Neuronal stem cell (in vitro differentiated cells): ENCODE measurements at regions not wholly inside any gene's neighbourhood (a gene's known extent, or its start where the extent isn't known, plus 50 kb on each side); places are given as distances from the start of the nearest gene placed in this dataset.

Experiments used
- DNase-seq: peaks from one replicate; pipeline ENCODE4 v3.0.0-alpha.2; 2013; ENCODE audit warnings: low spot score
- H2AFZ ChIP-seq: one replicate; pipeline ENCODE4 v1.6.1; 2013; ENCODE audit warnings: mild to moderate bottlenecking, low read length, inconsistent platforms
- H2AK5ac ChIP-seq: 2 replicates; pipeline ENCODE4 v1.6.1; 2013; ENCODE audit warnings: low read depth, mild to moderate bottlenecking, inconsistent platforms, low read length, moderate library complexity, mixed read lengths
- H2BK120ac ChIP-seq: 2 replicates; pipeline ENCODE4 v1.6.1; 2013; ENCODE audit warnings: low read depth, mild to moderate bottlenecking, inconsistent platforms, low read length, moderate library complexity, mixed read lengths
- H2BK12ac ChIP-seq: one replicate; pipeline ENCODE4 v1.6.1; 2013; ENCODE audit warnings: low read length, inconsistent platforms
- H2BK15ac ChIP-seq: 2 replicates; pipeline ENCODE4 v1.6.1; 2013; ENCODE audit warnings: mild to moderate bottlenecking, low read length, inconsistent platforms, mixed read lengths
- H2BK5ac ChIP-seq: one replicate; pipeline ENCODE4 v1.6.1; 2013; ENCODE audit warnings: inconsistent platforms, mild to moderate bottlenecking, low read length, moderate library complexity
- H3K14ac ChIP-seq: one replicate; pipeline ENCODE4 v1.6.1; 2013; ENCODE audit warnings: low read length, inconsistent platforms
- H3K18ac ChIP-seq: 2 replicates; pipeline ENCODE4 v1.6.1; 2013; ENCODE audit warnings: low read length, inconsistent platforms
- H3K23ac ChIP-seq: 2 replicates; pipeline ENCODE4 v1.6.1; 2013; ENCODE audit warnings: low read depth, mild to moderate bottlenecking, mixed read lengths, low read length, inconsistent platforms; ENCODE audit not compliant: poor library complexity
- H3K27ac ChIP-seq: replicated peaks from 3 replicates; pipeline ENCODE4 v1.5.1; 2013; ENCODE audit warnings: low read length, inconsistent platforms
- H3K27me3 ChIP-seq, 3 experiments: 2 replicates each; pipeline ENCODE4 v1.6.1; 2013; ENCODE audit warnings: low read length in 3 of 3, mild to moderate bottlenecking in 2 of 3, inconsistent platforms in 1 of 3, low read depth in 1 of 3, mixed read lengths in 1 of 3, moderate library complexity in 1 of 3; ENCODE audit not compliant: control insufficient read depth in 3 of 3, insufficient read depth in 3 of 3
- H3K36me3 ChIP-seq, 2 donors: replicated peaks in 1 of 2; 2 replicates each; pipeline ENCODE4 v1.6.1; 2013; ENCODE audit warnings: low read length in 2 of 2; ENCODE audit not compliant: control insufficient read depth in 2 of 2, insufficient read depth in 2 of 2
- H3K4ac ChIP-seq: 2 replicates; pipeline ENCODE4 v1.6.1; 2013; ENCODE audit warnings: inconsistent platforms, mild to moderate bottlenecking, low read length, moderate library complexity
- H3K4me1 ChIP-seq, 2 donors: 1 replicate in 1 of 2; 2 replicates in 1 of 2; pipeline ENCODE4 v1.6.1; 2013; ENCODE audit warnings: low read length in 2 of 2, low read depth in 1 of 2; ENCODE audit not compliant: control insufficient read depth in 2 of 2, insufficient read depth in 1 of 2
- H3K4me2 ChIP-seq: one replicate; pipeline ENCODE4 v1.6.1; 2013; ENCODE audit warnings: mild to moderate bottlenecking, low read length, inconsistent platforms; ENCODE audit not compliant: insufficient read depth, poor library complexity, severe bottlenecking
- H3K4me3 ChIP-seq, 2 donors: 2 replicates each; pipeline ENCODE4 v1.5.1; 2013; ENCODE audit warnings: low read length in 2 of 2, mild to moderate bottlenecking in 2 of 2, inconsistent platforms in 1 of 2, moderate library complexity in 1 of 2
- H3K79me1 ChIP-seq: one replicate; pipeline ENCODE4 v1.6.1; 2013; ENCODE audit warnings: low read depth, mild to moderate bottlenecking, inconsistent platforms, low read length, moderate library complexity
- H3K9ac ChIP-seq: one replicate; pipeline ENCODE4 v1.6.1; 2013; ENCODE audit warnings: mild to moderate bottlenecking, low read depth, low read length, inconsistent platforms; ENCODE audit not compliant: poor library complexity
- H3K9me3 ChIP-seq, 2 donors: replicated peaks in 1 of 2; 2 replicates each; pipeline versions ENCODE3 to v1.6.1; 2013; ENCODE audit warnings: low read length in 2 of 2, mild to moderate bottlenecking in 2 of 2, inconsistent platforms in 1 of 2, low read depth in 1 of 2, mixed read lengths in 1 of 2, moderate library complexity in 1 of 2; ENCODE audit not compliant: control insufficient read depth in 2 of 2, insufficient read depth in 1 of 2
- H4K8ac ChIP-seq: one replicate; pipeline ENCODE4 v1.6.1; 2013; ENCODE audit warnings: low read depth, mild to moderate bottlenecking, inconsistent platforms, low read length, moderate library complexity
- H4K91ac ChIP-seq: one replicate; pipeline ENCODE4 v1.6.1; 2013; ENCODE audit warnings: low read length, low read depth, mild to moderate bottlenecking, inconsistent platforms; ENCODE audit not compliant: poor library complexity
- WGBS, 2 donors: extraction: QIAGEN DNeasy Blood & Tissue Kit; methylation state at CpG; one replicate each; pipeline ENCODE4 v1.1.7; 2013; ENCODE audit warnings: missing lambda C conversion rate in 2 of 2, mixed read lengths in 1 of 2; ENCODE audit not compliant: insufficient read length in 2 of 2, insufficient replicate concordance in 1 of 2; ENCODE audit errors: extremely low coverage in 2 of 2; 5-methylcytosine and 5-hydroxymethylcytosine counted together

GRCh38 chr13:108573455-108573854, 56.0 kb upstream of the MYO16 start:
- H2BK15ac ChIP-seq, result no peak overlapping the region
- H3K9ac ChIP-seq, result no peak overlapping the region
- H3K4me3 ChIP-seq, result no peak overlapping the region
- H3K4ac ChIP-seq, result no peak overlapping the region
- no peak overlapping the region for H3K27ac ChIP-seq
- H3K9me3 ChIP-seq, result no peaks in the 10 kb centered on the region
- WGBS, 2 donors, result no CpG with 5 or more reads among the region's 1 CpG
- no peak overlapping the region for H2BK12ac ChIP-seq
- DNase-seq, result no peak
- H2BK5ac ChIP-seq, result no peak overlapping the region
- H4K8ac ChIP-seq, result no peak overlapping the region
- H2AK5ac ChIP-seq, result no peak overlapping the region
- no peak overlapping the region for H2BK120ac ChIP-seq
- H3K4me2 ChIP-seq, result no peak overlapping the region
- no peaks in the 10 kb centered on the region for H3K36me3 ChIP-seq
- H3K4me1 ChIP-seq, result no peaks in the 10 kb centered on the region
- H3K14ac ChIP-seq, result no peak overlapping the region
- H3K79me1 ChIP-seq, result no peaks in the 10 kb centered on the region
- no peak overlapping the region for H2AFZ ChIP-seq
- H3K27me3 ChIP-seq, result no peaks in the 10 kb centered on the region
- no peak overlapping the region for H4K91ac ChIP-seq
- no peak overlapping the region for H3K18ac ChIP-seq
- no peak overlapping the region for H3K23ac ChIP-seq

DNA sequence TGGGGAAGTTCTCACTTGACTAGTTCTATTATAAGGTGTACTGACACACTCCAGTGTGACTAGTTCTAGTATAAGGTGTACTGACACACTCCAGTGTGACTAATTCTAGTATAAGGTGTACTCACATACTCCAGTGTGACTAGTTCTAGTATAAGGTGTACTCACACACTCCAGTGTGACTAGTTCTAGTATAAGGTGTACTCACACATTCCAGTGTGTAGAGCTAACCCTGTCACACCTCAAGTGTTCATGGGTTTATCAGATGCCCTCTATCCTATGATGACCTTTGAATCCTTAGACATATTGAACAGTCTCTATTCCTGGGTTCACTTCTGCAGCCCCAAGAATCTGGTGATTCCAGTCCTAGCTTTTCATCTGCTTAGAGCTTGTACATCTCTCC, 54.6 kb upstream of the MYO16 start:
- no peak overlapping the region for H3K27ac ChIP-seq
- H2BK120ac ChIP-seq, result no peak overlapping the region
- DNase-seq, result no peak
- no peak overlapping the region for H3K23ac ChIP-seq
- H3K14ac ChIP-seq, result no peak overlapping the region
- no peak overlapping the region for H3K4ac ChIP-seq
- H3K9ac ChIP-seq, result no peak overlapping the region
- H2BK15ac ChIP-seq, result no peak overlapping the region
- H4K8ac ChIP-seq, result no peak overlapping the region
- no peak overlapping the region for H2AK5ac ChIP-seq
- no peaks in the 10 kb centered on the region for H3K27me3 ChIP-seq
- H3K79me1 ChIP-seq, result no peaks in the 10 kb centered on the region
- no peak overlapping the region for H4K91ac ChIP-seq
- H3K9me3 ChIP-seq, result no peaks in the 10 kb centered on the region
- no peak overlapping the region for H2AFZ ChIP-seq
- no peaks in the 10 kb centered on the region for H3K36me3 ChIP-seq
- H2BK5ac ChIP-seq, result no peak overlapping the region
- no peak overlapping the region for H3K18ac ChIP-seq
- no peak overlapping the region for H3K4me3 ChIP-seq
- H2BK12ac ChIP-seq, result no peak overlapping the region
- H3K4me1 ChIP-seq, result no peaks in the 10 kb centered on the region
- no peak overlapping the region for H3K4me2 ChIP-seq

- WGBS, 2 donors, result no CpG with 5 or more reads among the region's 7 CpGs
- Histone ChIP-seq H3K4ac (no peak overlapping the region), H3K27ac (no peak overlapping the region), H2BK15ac (no peak overlapping the region), H3K23ac (no peak overlapping the region), H2BK12ac (no peak overlapping the region), H3K4me3 (no peak overlapping the region), H4K91ac (no peak overlapping the region), H2AFZ (no peak overlapping the region), H3K9me3 (no peaks in the 10 kb centered on the region), H4K8ac (no peak overlapping the region), H3K14ac (no peak overlapping the region), H3K9ac (no peak overlapping the region), H3K36me3 (no peaks in the 10 kb centered on the region), H3K18ac (no peak overlapping the region), H3K27me3 (no peaks in the 10 kb centered on the region), H2BK5ac (no peak overlapping the region), H3K4me1 (no peaks in the 10 kb centered on the region), H3K4me2 (no peak overlapping the region), H3K79me1 (no peaks in the 10 kb centered on the region), H2AK5ac (no peak overlapping the region), H2BK120ac (no peak overlapping the region)
- no peak for DNase-seq
Observed at GRCh38 chr13:108575430-108575829, 54.0 kb upstream of the MYO16 start.
